Prostate gland (tissue), 1 donor: ENCODE measurements at regions not wholly inside any gene's neighbourhood (a gene's known extent, or its start where the extent isn't known, plus 50 kb on each side); places are given as distances from the start of the nearest gene placed in this dataset.

ENCODE experiments used
- POLR2A ChIP-seq: fragments of 450-650 bp; IDR thresholded peaks from one replicate; pipeline ENCODE4 v1.6.1; 2016; ENCODE audit warnings: antibody characterized with exemption, mild to moderate bottlenecking
- POLR2AphosphoS5 ChIP-seq: sonication (generic); formaldehyde crosslinking; IDR thresholded peaks from one replicate; pipeline ENCODE4 v1.6.1; 2017; ENCODE audit warnings: antibody characterized with exemption

GRCh38 chr6:8803181-8803760 is 367.9 kb upstream of the SLC35B3 start:
- TF ChIP-seq POLR2AphosphoS5 (no peak), POLR2A (no peak)
